ENCODE measurements at regions not wholly inside any gene's neighbourhood (a gene's known extent, or its start where the extent isn't known, plus 50 kb on each side); places are given as distances from the start of the nearest gene placed in this dataset.

GRCh38 chr5:15346738-15347137 lies 153.2 kb upstream of the FBXL7 start:
- TF ChIP-seq CTCF (IDR thresholded peaks at IDR 0.05 in 8 of 11, conservative IDR thresholded peaks at IDR 0.05 in 3 of 11): no peak
- no peak for TF ChIP-seq POLR2A (IDR thresholded peaks at IDR 0.05)

All from spleen (tissue), 7 donors.